Sigmoid colon (tissue), 4 donors: ENCODE measurements at regions not wholly inside any gene's neighbourhood (a gene's known extent, or its start where the extent isn't known, plus 50 kb on each side); places are given as distances from the start of the nearest gene placed in this dataset.
"Not testable (repeated sequence)": the region's sequence is repeated elsewhere in the genome, so short reads cannot be mapped to it uniquely, and the experiment has no call there.

Experiments used
- EP300 ChIP-seq, 4 donors: sonication (generic); formaldehyde crosslinking; IDR thresholded peaks; one replicate each; pipeline ENCODE4 v1.6.1; 2017; ENCODE audit warnings: antibody characterized with exemption in 4 of 4
- POLR2A ChIP-seq, 2 donors: fragments of 450-650 bp; IDR thresholded peaks; one replicate each; pipeline ENCODE4 v1.6.1; 2016; ENCODE audit warnings: antibody characterized with exemption in 2 of 2, mild to moderate bottlenecking in 2 of 2, moderate library complexity in 2 of 2
- POLR2AphosphoS5 ChIP-seq, 4 donors: sonication (generic); formaldehyde crosslinking; IDR thresholded peaks; one replicate each; pipeline ENCODE4 v1.6.1; 2017; ENCODE audit warnings: antibody characterized with exemption in 4 of 4
- TF ChIP-seq, protein P1 (sequence below), 4 experiments: fragments of 450-650 bp in 3 of 4; fragments of 200-600 bp in 1 of 4; IDR thresholded peaks; one replicate each; pipeline ENCODE4 v1.5.1; 2016 to 2019; ENCODE audit warnings: antibody characterized with exemption in 4 of 4, mild to moderate bottlenecking in 3 of 4, moderate library complexity in 2 of 4

DNA sequence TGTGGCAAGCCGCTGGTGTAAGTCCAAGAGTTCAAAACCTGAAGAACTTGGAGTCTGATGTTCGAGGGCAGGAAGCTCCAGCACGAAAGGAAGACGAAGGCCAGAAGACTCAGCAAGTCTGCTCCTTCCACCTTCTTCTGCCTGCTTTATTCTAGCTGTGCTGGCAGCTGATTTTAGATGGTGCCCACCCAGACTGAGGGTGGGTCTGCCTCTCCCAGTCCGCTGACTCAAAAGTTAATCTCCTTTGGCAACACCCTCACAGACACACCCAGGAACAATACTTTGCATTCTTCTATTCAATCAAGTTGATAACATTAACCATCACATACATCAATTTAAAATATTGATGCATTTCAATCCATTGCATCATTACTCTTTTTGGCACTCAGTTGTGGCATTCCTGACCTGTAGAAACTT is 373.1 kb downstream of the CDH10 start:
- TF ChIP-seq, protein P1, sequence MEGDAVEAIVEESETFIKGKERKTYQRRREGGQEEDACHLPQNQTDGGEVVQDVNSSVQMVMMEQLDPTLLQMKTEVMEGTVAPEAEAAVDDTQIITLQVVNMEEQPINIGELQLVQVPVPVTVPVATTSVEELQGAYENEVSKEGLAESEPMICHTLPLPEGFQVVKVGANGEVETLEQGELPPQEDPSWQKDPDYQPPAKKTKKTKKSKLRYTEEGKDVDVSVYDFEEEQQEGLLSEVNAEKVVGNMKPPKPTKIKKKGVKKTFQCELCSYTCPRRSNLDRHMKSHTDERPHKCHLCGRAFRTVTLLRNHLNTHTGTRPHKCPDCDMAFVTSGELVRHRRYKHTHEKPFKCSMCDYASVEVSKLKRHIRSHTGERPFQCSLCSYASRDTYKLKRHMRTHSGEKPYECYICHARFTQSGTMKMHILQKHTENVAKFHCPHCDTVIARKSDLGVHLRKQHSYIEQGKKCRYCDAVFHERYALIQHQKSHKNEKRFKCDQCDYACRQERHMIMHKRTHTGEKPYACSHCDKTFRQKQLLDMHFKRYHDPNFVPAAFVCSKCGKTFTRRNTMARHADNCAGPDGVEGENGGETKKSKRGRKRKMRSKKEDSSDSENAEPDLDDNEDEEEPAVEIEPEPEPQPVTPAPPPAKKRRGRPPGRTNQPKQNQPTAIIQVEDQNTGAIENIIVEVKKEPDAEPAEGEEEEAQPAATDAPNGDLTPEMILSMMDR (IDR thresholded peaks at IDR 0.05) = not testable (repeated sequence)
- not testable (repeated sequence) for TF ChIP-seq POLR2AphosphoS5, EP300, POLR2A (IDR thresholded peaks at IDR 0.05)
